IgD-negative memory B cell (primary cell): ENCODE measurements at regions not wholly inside any gene's neighbourhood (a gene's known extent, or its start where the extent isn't known, plus 50 kb on each side); places are given as distances from the start of the nearest gene placed in this dataset.

Experiments
- H3K27ac Mint-ChIP-seq, 3 donors: one replicate each; pipeline ENCODE4 v1.8.0; 2020 to 2022; ENCODE audit warnings: mild to moderate bottlenecking in 3 of 3, mixed read lengths in 3 of 3, moderate library complexity in 1 of 3
- H3K27me3 Mint-ChIP-seq: one replicate; pipeline ENCODE4 v1.8.0; 2021; ENCODE audit warnings: mixed read lengths
- H3K36me3 Mint-ChIP-seq: one replicate; pipeline ENCODE4 v1.8.0; 2020; ENCODE audit warnings: mild to moderate bottlenecking, mixed read lengths
- H3K4me1 Mint-ChIP-seq, 3 donors: one replicate each; pipeline ENCODE4 v1.8.0; 2020 to 2022; ENCODE audit warnings: mixed read lengths in 3 of 3, mild to moderate bottlenecking in 1 of 3
- H3K4me3 Mint-ChIP-seq, 4 donors: one replicate each; pipeline ENCODE4 v1.8.0; 2020 to 2022; ENCODE audit warnings: mild to moderate bottlenecking in 4 of 4, mixed read lengths in 4 of 4, moderate library complexity in 3 of 4
- H3K9me3 Mint-ChIP-seq, 3 donors: one replicate each; pipeline ENCODE4 v1.8.0; 2020 to 2021; ENCODE audit warnings: mixed read lengths in 3 of 3, mild to moderate bottlenecking in 1 of 3

DNA sequence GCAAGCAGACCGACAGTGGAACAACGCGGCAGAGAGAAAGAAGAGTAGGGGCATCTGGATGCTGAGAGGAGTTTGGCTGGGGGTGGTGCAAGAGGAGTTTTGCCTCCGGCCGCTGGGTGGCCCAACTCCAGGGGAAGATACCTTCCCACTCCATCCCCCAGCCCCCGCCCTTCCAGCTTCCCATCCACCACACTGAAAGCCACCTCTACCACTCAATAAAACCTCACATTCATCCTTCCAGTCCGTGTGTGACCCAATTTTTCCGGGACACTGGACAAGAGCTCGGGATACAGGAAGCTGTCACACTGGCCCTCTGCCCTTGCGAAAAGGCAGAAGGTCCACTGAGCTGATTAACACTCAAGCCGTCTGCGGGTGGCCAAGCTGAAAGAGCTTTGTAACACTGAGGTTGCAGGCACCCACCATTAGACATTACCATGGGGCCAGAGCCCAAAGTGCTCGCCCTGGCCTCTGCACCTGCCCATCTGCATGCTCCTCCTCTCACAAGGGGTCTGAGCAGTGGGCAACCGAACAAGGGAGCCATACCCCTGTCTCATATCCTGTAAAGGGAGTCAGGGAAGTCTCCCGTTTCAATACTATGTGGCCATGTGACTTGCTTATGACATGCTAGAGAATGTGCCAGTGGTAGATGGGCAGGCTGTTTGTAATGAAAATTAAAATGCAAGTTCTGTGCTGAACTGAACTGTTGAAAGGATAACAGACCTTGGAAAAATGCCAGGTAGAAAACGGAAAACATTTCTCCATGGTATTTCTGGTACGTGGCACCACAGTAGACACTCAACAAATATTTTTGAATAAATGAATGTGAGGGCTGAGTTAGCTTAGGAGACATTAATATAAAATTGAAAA, 205.1 kb upstream of the STARD13 start:
- H3K4me3 Mint-ChIP-seq: no peak overlapping the region
- H3K9me3 Mint-ChIP-seq: peaks cover 0 to 3% (median 0%) of the 10 kb centered on the region in 3 donors
- peaks cover 0 to 10% (median 7%) of the 10 kb centered on the region in 3 donors for H3K4me1 Mint-ChIP-seq
- H3K36me3 Mint-ChIP-seq: no peaks in the 10 kb centered on the region
- no peak overlapping the region for H3K27ac Mint-ChIP-seq
- H3K27me3 Mint-ChIP-seq: no peaks in the 10 kb centered on the region

DNA sequence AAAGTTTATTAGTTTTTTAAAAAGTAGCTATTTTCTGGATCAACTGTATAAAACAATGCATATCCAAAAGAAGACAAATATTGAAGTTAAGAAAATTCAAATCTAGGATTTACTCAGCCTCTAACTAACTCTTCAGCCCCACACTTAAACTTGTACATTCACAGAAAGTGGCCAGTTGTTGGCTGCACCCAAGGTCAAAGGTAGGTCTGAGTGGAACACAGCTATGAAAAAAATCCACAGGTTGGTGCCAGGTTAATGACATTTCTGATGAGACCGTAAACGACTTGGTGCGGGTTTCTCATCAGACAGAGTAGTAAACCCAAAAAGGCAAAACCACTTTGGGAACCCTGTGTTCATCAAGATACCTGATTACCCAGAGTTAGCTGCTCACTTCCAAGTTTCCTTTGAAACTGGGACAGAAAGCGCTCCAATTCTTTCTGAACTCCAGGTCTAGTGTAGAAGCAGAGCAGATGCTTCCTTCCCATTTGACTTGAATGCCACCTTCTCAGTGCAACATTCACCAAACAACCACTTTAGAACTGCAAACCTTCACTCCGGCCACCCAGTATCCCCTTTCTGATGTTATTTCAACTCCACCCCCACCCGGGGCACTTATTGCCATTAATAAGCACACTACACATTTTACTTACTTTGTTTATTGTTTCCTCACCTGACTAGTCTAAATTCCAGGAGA, 208.3 kb upstream of the STARD13 start:
- Mint-ChIP-seq H3K36me3 (no peaks in the 10 kb centered on the region), H3K27ac (no peak overlapping the region), H3K27me3 (peaks cover 3% of the 10 kb centered on the region), H3K4me1 (peaks cover 0 to 7% (median 4%) of the 10 kb centered on the region in 3 donors), H3K4me3 (no peak overlapping the region), H3K9me3 (peaks cover 0 to 4% (median 0%) of the 10 kb centered on the region in 3 donors)

DNA sequence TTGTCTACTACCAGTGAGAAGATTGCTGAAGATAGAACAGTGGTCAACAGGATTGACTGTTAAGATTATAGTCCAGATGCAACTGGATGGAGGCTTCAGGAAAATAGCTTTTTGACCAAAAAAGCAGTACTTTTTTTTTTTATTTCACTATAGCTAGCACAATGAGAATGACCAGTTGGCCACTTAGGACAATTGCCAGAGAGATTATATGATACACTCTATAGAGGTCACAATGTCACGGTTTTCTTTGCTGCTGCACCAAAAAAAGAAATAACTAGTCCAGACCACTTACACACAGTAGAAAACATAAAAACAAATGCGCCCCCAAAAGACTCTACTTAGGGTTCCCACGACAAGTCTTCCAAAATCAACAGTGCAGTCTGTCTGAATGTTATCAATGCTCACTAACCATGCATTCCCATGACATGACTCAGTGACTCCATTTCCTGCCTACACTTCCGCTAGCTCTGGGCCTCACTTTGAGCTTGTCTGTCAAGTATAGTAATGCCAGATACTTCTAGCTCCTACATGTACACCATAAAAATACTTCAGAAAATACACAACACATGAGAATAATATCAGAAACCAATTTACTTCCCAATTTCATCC, 209.1 kb upstream of the STARD13 start:
- H3K4me3 Mint-ChIP-seq: no peak overlapping the region
- H3K36me3 Mint-ChIP-seq: no peaks in the 10 kb centered on the region
- H3K27me3 Mint-ChIP-seq: peaks cover 3% of the 10 kb centered on the region
- peaks cover 0 to 7% (median 4%) of the 10 kb centered on the region in 3 donors for H3K4me1 Mint-ChIP-seq
- no peak overlapping the region for H3K27ac Mint-ChIP-seq
- H3K9me3 Mint-ChIP-seq: peaks cover 0 to 4% (median 0%) of the 10 kb centered on the region in 3 donors

DNA sequence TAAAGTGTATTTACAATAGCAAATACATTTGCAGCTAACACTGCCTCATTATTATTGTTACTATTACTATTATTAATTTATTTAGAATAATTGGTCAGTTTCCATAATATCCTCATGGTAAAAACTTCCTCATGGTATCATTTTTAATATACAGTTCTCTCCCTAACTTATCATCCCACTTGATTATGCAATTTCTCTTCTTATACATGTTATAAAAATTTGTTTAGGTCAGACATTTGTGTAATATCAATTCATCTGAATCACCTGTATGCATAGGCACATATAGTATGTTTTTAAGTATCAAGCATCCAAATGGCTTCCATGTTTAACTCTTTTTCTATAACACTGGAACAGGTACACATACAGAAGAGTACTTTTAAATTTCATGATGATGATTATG, 210.8 kb upstream of the STARD13 start:
- H3K36me3 Mint-ChIP-seq: no peaks in the 10 kb centered on the region

DNA sequence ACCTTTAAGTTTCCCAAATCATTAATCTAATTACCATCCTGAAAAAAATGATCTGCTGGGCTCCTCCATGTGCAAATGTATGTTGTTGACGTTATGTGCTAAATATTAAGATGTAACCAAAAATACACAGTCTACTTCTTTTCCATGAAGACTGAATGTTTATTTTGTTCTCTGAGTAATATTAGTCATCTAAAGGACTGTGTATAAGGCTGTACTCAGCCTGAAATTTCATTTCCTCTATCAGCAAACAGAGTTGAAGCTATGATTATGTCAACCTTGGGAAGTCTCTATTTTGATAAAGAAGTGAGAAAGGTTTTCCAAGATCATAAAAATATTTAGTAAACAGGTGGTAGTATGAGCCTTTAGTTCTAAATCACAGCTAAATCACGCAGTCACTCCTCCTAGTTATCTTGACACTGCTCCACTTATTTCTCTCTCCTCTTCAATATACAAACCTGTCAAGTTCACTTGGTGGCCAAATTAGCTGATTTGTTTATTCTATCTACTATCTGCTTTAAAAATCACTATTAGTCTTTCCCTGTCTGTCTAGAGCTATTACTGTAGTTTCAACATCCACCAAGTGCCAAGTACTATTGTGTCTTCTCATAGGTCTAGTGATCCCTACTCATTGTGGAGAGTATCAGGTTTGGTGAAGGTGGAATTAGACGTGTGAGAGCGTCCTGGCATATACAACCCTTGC, 211.7 kb upstream of the STARD13 start:
- H3K36me3 Mint-ChIP-seq: no peaks in the 10 kb centered on the region
- H3K27me3 Mint-ChIP-seq: peaks cover 3% of the 10 kb centered on the region
- H3K4me1 Mint-ChIP-seq: peaks cover 1 to 11% (median 7%) of the 10 kb centered on the region in 3 donors
- no peak overlapping the region for H3K4me3 Mint-ChIP-seq
- no peak overlapping the region for H3K27ac Mint-ChIP-seq
- H3K9me3 Mint-ChIP-seq: peaks cover 0 to 2% (median 0%) of the 10 kb centered on the region in 3 donors

More for the DNA sequence above, 210.8 kb upstream of the STARD13 start:
- H3K27me3 Mint-ChIP-seq: peaks cover 3% of the 10 kb centered on the region
- peaks cover 0 to 4% (median 0%) of the 10 kb centered on the region in 3 donors for H3K9me3 Mint-ChIP-seq
- peaks cover 0 to 11% (median 4%) of the 10 kb centered on the region in 3 donors for H3K4me1 Mint-ChIP-seq
- H3K27ac Mint-ChIP-seq: no peak overlapping the region
- no peak overlapping the region for H3K4me3 Mint-ChIP-seq

DNA sequence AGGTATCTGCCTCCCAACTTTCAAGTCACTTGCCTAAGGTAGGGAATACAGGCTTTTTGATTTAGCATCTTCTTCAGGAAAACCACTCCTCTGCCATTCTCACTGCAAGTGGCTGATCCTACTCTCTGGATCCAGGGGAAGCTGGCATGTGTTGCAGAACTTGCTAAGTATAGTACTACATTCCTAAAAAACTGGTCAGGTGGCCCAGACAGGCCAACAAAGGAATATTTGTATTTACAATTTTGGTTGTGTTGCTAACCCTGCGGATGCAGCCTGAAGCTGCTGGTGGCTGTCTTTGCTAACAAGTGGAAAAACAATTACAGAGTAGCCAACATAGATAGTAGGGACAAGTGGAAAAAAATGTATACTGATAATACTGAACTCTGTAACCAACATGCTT, 222.5 kb upstream of the STARD13 start:
- Mint-ChIP-seq H3K36me3 (no peaks in the 10 kb centered on the region), H3K27ac (no peak overlapping the region), H3K27me3 (peaks cover 2% of the 10 kb centered on the region), H3K4me1 (no peaks in the 10 kb centered on the region), H3K4me3 (no peak overlapping the region), H3K9me3 (peaks cover 0 to 2% (median 0%) of the 10 kb centered on the region in 3 donors)

DNA sequence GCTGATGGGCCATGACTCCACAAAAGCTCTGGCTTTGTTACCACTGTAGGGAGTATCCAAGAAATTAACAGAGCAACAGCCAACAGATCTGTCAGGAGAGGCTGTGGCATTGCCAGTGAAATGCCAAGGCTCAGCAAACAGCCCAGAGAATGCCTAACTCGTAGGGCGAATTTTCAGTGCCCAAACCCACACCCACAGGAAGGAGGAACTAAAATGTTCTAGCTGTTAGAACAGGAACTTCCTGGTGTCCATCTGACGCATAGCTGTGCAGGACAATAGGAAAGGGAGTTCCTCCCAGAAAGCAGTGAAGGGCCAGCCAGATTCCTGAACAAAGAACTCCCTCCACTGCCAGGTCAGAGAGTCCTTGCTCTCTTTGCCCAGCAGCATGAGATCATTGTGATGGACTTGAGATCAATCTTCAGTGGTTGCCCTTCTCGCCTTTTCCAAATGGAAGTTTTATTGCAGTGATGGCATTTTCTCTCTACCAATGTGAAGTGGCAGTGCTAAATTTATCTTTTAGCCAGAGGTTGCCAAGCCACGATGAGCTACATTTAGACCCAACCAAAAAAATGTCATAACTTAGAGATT, 224.2 kb upstream of the STARD13 start:
- Mint-ChIP-seq H3K4me3 (peak overlapping the region in 1 of 4 donors; percentile 14), H3K27me3 (peaks cover 2% of the 10 kb centered on the region), H3K9me3 (no peaks in the 10 kb centered on the region), H3K27ac (no peak overlapping the region), H3K36me3 (no peaks in the 10 kb centered on the region), H3K4me1 (no peaks in the 10 kb centered on the region)

DNA sequence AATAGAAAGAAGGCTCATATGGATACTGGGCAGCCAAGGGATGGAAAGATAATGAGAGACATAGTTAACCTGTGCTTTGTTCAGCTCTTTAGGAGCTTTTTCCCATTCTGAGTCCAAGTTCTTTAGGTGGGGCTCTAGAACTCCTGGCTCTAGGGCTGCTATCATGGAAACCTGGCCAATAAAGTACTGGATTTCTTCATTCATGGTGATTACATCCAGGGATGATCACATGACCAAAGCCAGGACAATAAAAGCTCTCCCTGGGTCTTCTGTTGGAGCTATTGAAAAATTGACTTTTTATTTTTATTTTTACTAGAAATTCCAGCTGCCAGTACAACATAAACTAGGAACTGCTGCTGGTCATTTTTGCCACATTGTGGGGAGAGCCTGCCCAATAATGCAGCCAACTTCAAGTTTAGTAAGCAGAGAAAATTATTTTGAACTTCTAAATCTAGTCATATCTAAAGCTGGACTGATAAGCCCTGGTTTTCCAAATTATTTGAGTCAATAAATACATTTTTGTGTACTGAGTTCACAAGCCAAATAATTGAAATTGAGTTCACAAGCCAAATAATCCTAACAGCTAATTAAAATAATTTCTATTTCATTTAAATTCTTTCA, 224.9 kb upstream of the STARD13 start:
- Mint-ChIP-seq H3K4me1 (no peaks in the 10 kb centered on the region), H3K4me3 (no peak overlapping the region), H3K27ac (no peak overlapping the region), H3K27me3 (peaks cover 2% of the 10 kb centered on the region), H3K9me3 (no peaks in the 10 kb centered on the region), H3K36me3 (no peaks in the 10 kb centered on the region)

DNA sequence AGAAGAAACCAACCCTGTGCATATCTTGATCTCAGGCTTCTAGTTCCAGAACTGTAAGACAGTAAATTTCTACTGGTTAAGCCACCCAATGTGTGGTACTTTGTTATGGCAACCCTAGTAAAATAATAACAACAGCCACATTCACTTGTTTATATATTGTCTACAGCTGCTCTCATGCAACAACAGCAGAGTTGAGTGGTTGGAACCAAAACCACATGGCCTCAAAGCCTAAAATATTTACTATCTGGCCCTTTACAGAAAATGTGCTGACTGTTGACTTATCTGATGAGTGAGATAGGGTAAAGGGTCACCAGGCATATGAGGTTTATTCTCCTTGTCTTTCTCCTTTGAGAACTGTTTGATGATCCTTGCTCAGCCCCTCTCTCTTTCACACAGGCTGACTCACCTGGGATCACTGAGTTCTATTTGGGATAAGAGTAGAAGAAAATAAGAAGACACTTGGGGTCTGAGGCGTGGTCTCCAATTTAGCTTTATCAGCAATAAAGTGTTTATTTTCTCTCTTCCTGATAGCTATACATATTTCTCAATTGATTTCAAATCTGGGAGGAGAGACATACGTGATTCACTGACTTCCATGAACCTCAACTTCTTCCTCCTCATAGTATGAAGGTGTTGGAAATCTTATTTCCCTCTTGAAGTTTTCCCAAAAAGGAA, 227.5 kb upstream of the STARD13 start:
- Mint-ChIP-seq H3K27ac (no peak overlapping the region), H3K36me3 (no peaks in the 10 kb centered on the region), H3K4me1 (no peaks in the 10 kb centered on the region), H3K27me3 (peaks cover 2% of the 10 kb centered on the region), H3K4me3 (no peak overlapping the region), H3K9me3 (no peaks in the 10 kb centered on the region)

DNA sequence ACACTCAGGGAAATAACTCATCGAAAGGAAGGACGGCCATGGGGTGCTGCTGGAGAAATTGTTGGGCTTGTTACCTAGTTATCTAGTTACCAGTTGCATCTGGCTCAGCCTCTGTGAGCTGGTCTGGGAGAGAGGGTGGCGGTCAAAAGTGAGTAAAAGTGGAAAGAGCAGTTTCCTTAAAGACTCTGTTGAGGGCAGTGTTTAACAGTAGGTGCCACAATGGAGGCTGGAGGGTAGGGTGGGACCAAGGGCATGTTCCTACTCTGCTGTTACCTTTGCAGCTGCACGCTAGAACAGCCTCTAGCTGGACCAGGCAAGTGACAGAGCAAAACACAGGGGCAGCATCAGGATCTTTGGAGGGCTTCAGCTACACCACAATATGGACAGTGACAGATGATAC, 228.8 kb upstream of the STARD13 start:
- H3K4me1 Mint-ChIP-seq: peaks cover 0 to 6% (median 5%) of the 10 kb centered on the region in 3 donors
- H3K36me3 Mint-ChIP-seq: no peaks in the 10 kb centered on the region
- H3K27ac Mint-ChIP-seq: no peak overlapping the region
- no peak overlapping the region for H3K4me3 Mint-ChIP-seq
- H3K27me3 Mint-ChIP-seq: peaks cover 2% of the 10 kb centered on the region
- no peaks in the 10 kb centered on the region for H3K9me3 Mint-ChIP-seq

DNA sequence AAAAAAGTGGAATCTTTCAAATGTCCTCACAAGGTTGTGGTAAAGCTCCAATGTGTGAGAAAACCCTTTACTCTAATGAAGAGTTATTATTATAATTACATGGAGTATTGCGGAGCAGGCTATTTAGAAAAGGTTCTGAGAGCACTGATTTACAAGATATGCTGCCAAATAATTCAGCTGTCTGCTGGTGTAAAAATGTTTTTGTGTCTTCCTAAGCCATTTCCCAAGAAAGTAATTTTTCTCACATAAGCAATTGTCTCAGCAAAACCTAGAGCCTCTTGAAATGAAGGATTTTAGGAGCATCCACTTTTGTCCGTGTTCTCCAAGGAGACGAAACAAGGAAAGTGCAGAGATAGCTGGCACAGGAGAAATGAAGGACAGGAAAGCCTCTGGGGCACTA, 229.6 kb upstream of the STARD13 start:
- Mint-ChIP-seq H3K4me1 (peaks cover 0 to 7% (median 7%) of the 10 kb centered on the region in 3 donors), H3K27me3 (peaks cover 2% of the 10 kb centered on the region), H3K4me3 (no peak overlapping the region), H3K27ac (no peak overlapping the region), H3K9me3 (no peaks in the 10 kb centered on the region), H3K36me3 (no peaks in the 10 kb centered on the region)

DNA sequence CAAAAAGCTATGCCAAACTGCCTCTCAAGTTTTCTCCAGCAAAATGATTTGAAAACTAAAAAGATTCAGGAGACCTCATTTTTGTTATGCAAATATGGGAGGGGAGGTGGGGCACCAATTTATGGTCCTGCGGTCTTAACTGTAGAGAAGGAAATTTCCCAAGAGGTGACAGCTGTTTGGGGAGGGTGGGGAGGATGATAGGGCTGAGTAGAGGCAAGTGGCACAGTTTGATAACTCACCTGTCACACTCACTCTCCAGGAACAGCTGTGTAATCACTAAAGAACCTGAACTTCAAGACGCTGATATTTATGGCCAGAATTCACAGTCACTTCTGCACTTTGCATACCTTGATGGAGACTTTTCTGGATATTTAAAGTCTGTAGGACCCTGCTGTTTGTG, 232.9 kb upstream of the STARD13 start:
- no peaks in the 10 kb centered on the region for H3K36me3 Mint-ChIP-seq
- H3K9me3 Mint-ChIP-seq: no peaks in the 10 kb centered on the region
- peak overlapping the region in 2 of 4 donors; percentile 39 to 64 for H3K4me3 Mint-ChIP-seq
- peaks cover 2% of the 10 kb centered on the region for H3K27me3 Mint-ChIP-seq
- H3K27ac Mint-ChIP-seq: peak overlapping the region in 1 of 3 donors; percentile 77
- peaks cover 0 to 7% (median 7%) of the 10 kb centered on the region in 3 donors for H3K4me1 Mint-ChIP-seq

DNA sequence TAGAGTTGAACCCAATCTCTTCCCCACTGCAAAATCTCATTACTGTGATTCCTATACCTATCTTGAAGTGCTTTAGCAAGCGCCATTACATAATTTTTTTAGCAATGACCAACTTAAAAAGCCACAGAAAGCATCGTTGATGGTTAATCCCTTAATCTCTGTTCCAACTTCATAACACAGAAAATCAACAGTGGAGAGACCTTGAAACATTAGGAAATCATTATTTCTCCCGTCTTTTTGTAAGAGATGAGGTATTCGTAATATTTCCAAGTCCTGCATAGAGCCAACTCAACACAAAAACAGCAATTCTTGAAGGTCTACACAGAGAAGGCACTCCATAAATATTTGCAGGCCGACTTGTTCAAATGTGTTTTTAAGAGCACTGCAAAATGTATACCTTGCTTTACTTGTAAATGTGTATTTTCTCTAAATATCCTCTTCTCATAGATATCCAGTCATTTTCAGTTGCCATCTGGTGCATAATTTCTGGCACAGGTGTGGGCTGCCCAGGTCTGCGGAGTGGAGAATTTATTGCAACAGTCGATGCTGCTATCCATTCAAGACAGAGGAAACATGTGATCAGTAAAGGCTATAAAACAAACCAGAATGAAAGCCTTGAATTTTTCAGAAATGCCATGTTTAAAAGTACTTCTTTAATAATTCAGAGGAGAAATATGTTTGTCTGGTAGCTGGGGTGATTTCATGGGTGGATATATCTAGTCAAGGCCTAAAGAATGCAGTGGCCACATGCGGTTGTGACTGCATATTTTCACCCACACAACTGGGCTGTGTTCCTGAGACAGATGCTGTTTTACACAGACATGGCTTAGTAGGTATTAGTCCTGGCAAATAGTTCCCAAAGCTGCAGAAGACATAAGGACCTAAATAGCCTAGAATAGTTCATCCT, 234.3 kb upstream of the STARD13 start:
- H3K27me3 Mint-ChIP-seq: no peaks in the 10 kb centered on the region
- peaks cover 0 to 7% (median 7%) of the 10 kb centered on the region in 3 donors for H3K4me1 Mint-ChIP-seq
- H3K36me3 Mint-ChIP-seq: no peaks in the 10 kb centered on the region
- peak overlapping the region in 1 of 4 donors; percentile 78 for H3K4me3 Mint-ChIP-seq
- no peak overlapping the region for H3K27ac Mint-ChIP-seq
- no peaks in the 10 kb centered on the region for H3K9me3 Mint-ChIP-seq
